CD4-positive, alpha-beta T cell (primary cell): ENCODE measurements at regions not wholly inside any gene's neighbourhood (a gene's known extent, or its start where the extent isn't known, plus 50 kb on each side); places are given as distances from the start of the nearest gene placed in this dataset.

Experiments
- ATAC-seq: fragments of 200-7000 bp; cut with Tn5 transposase; one replicate; pipeline ENCODE4 v1.10.0; 2022; ENCODE audit warnings: mild to moderate bottlenecking; ENCODE audit not compliant: poor library complexity
- CTCF ChIA-PET: fragments of 350-600 bp; sonication (Branson Sonifier 250); formaldehyde crosslinking; loops from one replicate; lab custom pipeline; 2021; ENCODE audit warnings: antibody characterized with exemption, inconsistent platforms; lab: Charles Lee
- POLR2A ChIA-PET: fragments of 350-600 bp; sonication (Branson Sonifier 250); formaldehyde crosslinking; loops from one replicate; lab custom pipeline; 2021; ENCODE audit warnings: antibody characterized with exemption, inconsistent platforms; lab: Charles Lee
- DNase-seq, 14 experiments: peaks; one replicate each; pipeline ENCODE4 v3.0.0-alpha.2; 2013 to 2020; ENCODE audit warnings: mixed read lengths in 2 of 14
- H3K27ac ChIP-seq, 2 donors: one replicate each; pipeline versions ENCODE4 v1.5.1 to v1.7.0; 2013; ENCODE audit warnings: low read length in 2 of 2, low read depth in 1 of 2, mild to moderate bottlenecking in 1 of 2
- H3K27me3 ChIP-seq, 2 experiments: 1 replicate in 1 of 2; 2 replicates in 1 of 2; pipeline versions ENCODE4 v1.6.1 to v1.7.0; 2013; ENCODE audit warnings: low read length in 2 of 2, control low read depth in 1 of 2, mild to moderate bottlenecking in 1 of 2, moderate library complexity in 1 of 2; ENCODE audit not compliant: insufficient read depth in 2 of 2, control insufficient read depth in 1 of 2
- H3K36me3 ChIP-seq: one replicate; pipeline ENCODE4 v1.6.1; 2013; ENCODE audit warnings: low read length, control low read depth; ENCODE audit not compliant: insufficient read depth
- H3K4me1 ChIP-seq: one replicate; pipeline ENCODE4 v1.6.1; 2013; ENCODE audit warnings: low read length, control low read depth; ENCODE audit not compliant: insufficient read depth
- H3K4me3 ChIP-seq: one replicate; pipeline ENCODE4 v1.5.1; 2013; ENCODE audit warnings: mild to moderate bottlenecking, low read length, moderate library complexity
- H3K9me3 ChIP-seq, 2 experiments: 1 replicate in 1 of 2; 2 replicates in 1 of 2; pipeline versions ENCODE4 v1.6.1 to v1.7.0; 2013; ENCODE audit warnings: low read length in 2 of 2, mild to moderate bottlenecking in 2 of 2, control low read depth in 1 of 2, moderate library complexity in 1 of 2; ENCODE audit not compliant: control insufficient read depth in 1 of 2, insufficient read depth in 1 of 2
- H3K27ac Mint-ChIP-seq: one replicate; pipeline ENCODE4 v1.8.0; 2020; ENCODE audit warnings: mixed read lengths
- H3K27me3 Mint-ChIP-seq: one replicate; pipeline ENCODE4 v1.8.0; 2021; ENCODE audit warnings: mixed read lengths
- H3K36me3 Mint-ChIP-seq: one replicate; pipeline ENCODE4 v1.8.0; 2021; ENCODE audit warnings: low read depth, mixed read lengths
- H3K4me1 Mint-ChIP-seq: one replicate; pipeline ENCODE4 v1.8.0; 2021; ENCODE audit warnings: low read depth, mixed read lengths
- H3K4me3 Mint-ChIP-seq: one replicate; pipeline ENCODE4 v1.8.0; 2020; ENCODE audit warnings: mild to moderate bottlenecking, mixed read lengths
- H3K9me3 Mint-ChIP-seq: one replicate; pipeline ENCODE4 v1.8.0; 2020; ENCODE audit warnings: mixed read lengths
- intact Hi-C, 2 experiments: fragments of 100-400 bp; cut with DNase I in 1 of 2; cut with micrococcal nuclease in 1 of 2; formaldehyde crosslinking; loops; one replicate each; pipeline versions ENCODE4 v1.15.1 to v1.9.0; 2023 to 2025; cut with DNase I, micrococcal nuclease
- TF ChIP-seq, protein P1 (sequence below): fragments of 200-600 bp; IDR thresholded peaks from one replicate; pipeline ENCODE4 v1.8.0; 2022; ENCODE audit warnings: antibody characterized with exemption, mild to moderate bottlenecking

GRCh38 chr9:7320139-7320538, 479.4 kb downstream of the DMAC1 start:
- Histone ChIP-seq H3K9me3 (peaks cover 0 to 2% of the 10 kb centered on the region in 2 experiments), H3K27me3 (peaks cover 0 to 4% of the 10 kb centered on the region in 2 experiments), H3K27ac (no peak overlapping the region), H3K4me1 (no peaks in the 10 kb centered on the region), H3K36me3 (no peaks in the 10 kb centered on the region), H3K4me3 (no peak overlapping the region)
- TF ChIP-seq, protein P1, sequence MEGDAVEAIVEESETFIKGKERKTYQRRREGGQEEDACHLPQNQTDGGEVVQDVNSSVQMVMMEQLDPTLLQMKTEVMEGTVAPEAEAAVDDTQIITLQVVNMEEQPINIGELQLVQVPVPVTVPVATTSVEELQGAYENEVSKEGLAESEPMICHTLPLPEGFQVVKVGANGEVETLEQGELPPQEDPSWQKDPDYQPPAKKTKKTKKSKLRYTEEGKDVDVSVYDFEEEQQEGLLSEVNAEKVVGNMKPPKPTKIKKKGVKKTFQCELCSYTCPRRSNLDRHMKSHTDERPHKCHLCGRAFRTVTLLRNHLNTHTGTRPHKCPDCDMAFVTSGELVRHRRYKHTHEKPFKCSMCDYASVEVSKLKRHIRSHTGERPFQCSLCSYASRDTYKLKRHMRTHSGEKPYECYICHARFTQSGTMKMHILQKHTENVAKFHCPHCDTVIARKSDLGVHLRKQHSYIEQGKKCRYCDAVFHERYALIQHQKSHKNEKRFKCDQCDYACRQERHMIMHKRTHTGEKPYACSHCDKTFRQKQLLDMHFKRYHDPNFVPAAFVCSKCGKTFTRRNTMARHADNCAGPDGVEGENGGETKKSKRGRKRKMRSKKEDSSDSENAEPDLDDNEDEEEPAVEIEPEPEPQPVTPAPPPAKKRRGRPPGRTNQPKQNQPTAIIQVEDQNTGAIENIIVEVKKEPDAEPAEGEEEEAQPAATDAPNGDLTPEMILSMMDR: no peak
- Mint-ChIP-seq H3K9me3 (peaks cover 4% of the 10 kb centered on the region), H3K4me1 (no peaks in the 10 kb centered on the region), H3K4me3 (no peak overlapping the region), H3K27me3 (peaks cover 21% of the 10 kb centered on the region), H3K36me3 (peaks cover 6% of the 10 kb centered on the region), H3K27ac (no peak overlapping the region)
- ChIA-PET CTCF (no interaction called here), POLR2A (no interaction called here)
- intact Hi-C loops: no loop called here
- no peak for ATAC-seq
- no peak for DNase-seq

DNA sequence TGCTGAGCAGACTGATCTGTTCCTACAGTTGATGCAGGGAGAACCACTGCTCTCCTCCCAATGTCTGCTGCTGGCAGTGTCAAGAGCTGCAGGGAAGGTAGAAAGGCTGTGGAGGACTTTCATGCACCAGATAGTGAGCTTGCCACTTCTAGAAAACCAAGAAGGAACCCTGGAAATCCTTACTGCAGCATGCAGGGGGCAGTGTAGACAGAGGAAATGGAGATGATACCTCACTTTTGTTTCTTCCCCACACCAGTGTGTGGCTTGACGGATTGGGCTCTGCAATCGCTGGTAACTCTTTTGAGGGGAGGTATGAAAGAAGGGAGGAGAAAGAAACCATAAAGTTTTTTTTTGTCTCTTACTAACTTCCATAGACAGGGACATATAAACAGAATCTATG, 480.7 kb downstream of the DMAC1 start:
- Histone ChIP-seq H3K9me3 (peaks cover 8 to 14% of the 10 kb centered on the region in 2 experiments), H3K4me3 (no peak overlapping the region), H3K27me3 (peaks cover 0 to 4% of the 10 kb centered on the region in 2 experiments), H3K4me1 (no peaks in the 10 kb centered on the region), H3K27ac (no peak overlapping the region), H3K36me3 (no peaks in the 10 kb centered on the region)
- H3K27me3 Mint-ChIP-seq: peaks cover 22% of the 10 kb centered on the region
- ChIA-PET POLR2A (no interaction called here), CTCF (no interaction called here)
- H3K4me3 Mint-ChIP-seq: no peak overlapping the region
- no peak overlapping the region for H3K27ac Mint-ChIP-seq
- H3K36me3 Mint-ChIP-seq: peaks cover 6% of the 10 kb centered on the region
- TF ChIP-seq, protein P1: no peak
- ATAC-seq: no peak
- intact Hi-C loops: no loop called here
- no peaks in the 10 kb centered on the region for H3K4me1 Mint-ChIP-seq
- peaks cover 4% of the 10 kb centered on the region for H3K9me3 Mint-ChIP-seq
- no peak for DNase-seq

- Histone ChIP-seq H3K4me3 (no peak overlapping the region), H3K36me3 (no peaks in the 10 kb centered on the region), H3K4me1 (no peaks in the 10 kb centered on the region), H3K9me3 (peaks cover 19 to 24% of the 10 kb centered on the region in 2 experiments), H3K27me3 (peaks cover 0 to 4% of the 10 kb centered on the region in 2 experiments), H3K27ac (no peak overlapping the region)
- POLR2A ChIA-PET: no interaction called here
- Mint-ChIP-seq H3K4me1 (no peaks in the 10 kb centered on the region), H3K9me3 (peaks cover 11% of the 10 kb centered on the region), H3K4me3 (no peak overlapping the region), H3K27me3 (peaks cover 25% of the 10 kb centered on the region), H3K36me3 (peaks cover 6% of the 10 kb centered on the region), H3K27ac (no peak overlapping the region)
- TF ChIP-seq, protein P1: no peak
- intact Hi-C loops: no loop called here
- ATAC-seq (no peak), DNase-seq (no peak)
- CTCF ChIA-PET: no interaction called here
These were observed 482.6 kb downstream of the DMAC1 start for GRCh38 chr9:7316967-7317366.
